K562 (cell line): ENCODE measurements at regions not wholly inside any gene's neighbourhood (a gene's known extent, or its start where the extent isn't known, plus 50 kb on each side); places are given as distances from the start of the nearest gene placed in this dataset.
"Not testable (repeated sequence)": the region's sequence is repeated elsewhere in the genome, so short reads cannot be mapped to it uniquely, and the experiment has no call there.

Experiments
- ATAC-seq: fragments of 200-7000 bp; cut with Tn5 transposase; 3 replicates; pipeline ENCODE4 v1.9.1; 2020; ENCODE audit warnings: moderate library complexity
- BruUV-seq: library from RNA; stranded (reverse); fragments of 400-500 nt; replicated peaks from 2 replicates; lab custom pipeline; 2021; lab: Mats Ljungman, UMichigan
- CTCF ChIA-PET: fragments of 300-600 bp; formaldehyde crosslinking; extraction: SDS; loops from one replicate; lab custom pipeline; 2021; ENCODE audit warnings: low intra/inter-chr PET ratio; lab: Yijun Ruan, JAX
- POLR2A ChIA-PET: fragments of 300-600, 350-650 bp; sonication (Branson Sonifier 250); formaldehyde crosslinking; extraction: SDS; loops from one replicate; lab custom pipeline; 2021; ENCODE audit warnings: antibody characterized with exemption, inconsistent platforms; lab: Yijun Ruan, JAX
- DNase-seq, 4 experiments: peaks; one replicate each; pipeline versions ENCODE4 v3.0.0 to v3.0.0-alpha.2; 2011 to 2018; ENCODE audit warnings: low spot score in 3 of 4, mixed read lengths in 3 of 4; ENCODE audit errors: extremely low read depth in 1 of 4
- FAIRE-seq: peaks from 2 replicates; lab custom pipeline; 2011; peaks lifted over from hg19 to GRCh38; lab: Jason Lieb, UNC
- H2AFZ ChIP-seq: 2 replicates; pipeline ENCODE4 v1.6.0; 2011; ENCODE audit warnings: low read depth, low read length, control low read depth, inconsistent platforms
- H3K27ac ChIP-seq: fragments of 200-600 bp; 3 replicates; pipeline ENCODE4 v1.8.0; 2011; ENCODE audit warnings: low read depth, mild to moderate bottlenecking, control low read depth, inconsistent platforms, low read length, moderate library complexity, mixed read lengths; ENCODE audit errors: extremely low read depth
- H3K27me3 ChIP-seq, 2 experiments: fragments of 300-600 bp in 1 of 2; 2 replicates in 1 of 2; 3 replicates in 1 of 2; pipeline versions ENCODE4 v1.6.0 to v1.8.0; 2011; ENCODE audit warnings: inconsistent platforms in 2 of 2, low read length in 2 of 2, mild to moderate bottlenecking in 1 of 2, mixed read lengths in 1 of 2, moderate library complexity in 1 of 2; ENCODE audit not compliant: control insufficient read depth in 2 of 2, insufficient read depth in 2 of 2
- H3K36me3 ChIP-seq: fragments of 300-600 bp; 3 replicates; pipeline ENCODE4 v1.8.0; 2011; ENCODE audit warnings: mild to moderate bottlenecking, low read length, inconsistent platforms; ENCODE audit not compliant: control insufficient read depth, insufficient read depth
- H3K4me1 ChIP-seq, 2 experiments: fragments of 200-600 bp in 1 of 2; replicated peaks in 1 of 2; 2 replicates in 1 of 2; 3 replicates in 1 of 2; pipeline versions ENCODE4 v1.5.1 to v1.8.0; 2011; ENCODE audit warnings: inconsistent platforms in 2 of 2, low read length in 2 of 2, mild to moderate bottlenecking in 1 of 2, mixed read lengths in 1 of 2, moderate library complexity in 1 of 2; ENCODE audit not compliant: control insufficient read depth in 2 of 2, insufficient read depth in 2 of 2
- H3K4me2 ChIP-seq: 2 replicates; pipeline ENCODE4 v1.6.1; 2011; ENCODE audit warnings: low read length, control low read depth, inconsistent platforms, mixed read lengths; ENCODE audit not compliant: insufficient read depth
- H3K4me3 ChIP-seq: fragments of 200-600 bp; sonication (generic), shearing (Covaris generic); 2 replicates; pipeline ENCODE4 v1.5.1; 2016; ENCODE audit warnings: control low read depth, inconsistent platforms
- H3K79me2 ChIP-seq: fragments of 200-600 bp; 3 replicates; pipeline ENCODE4 v1.8.0; 2011; ENCODE audit warnings: low read length, inconsistent platforms; ENCODE audit not compliant: control insufficient read depth, insufficient read depth
- H3K9ac ChIP-seq, 2 experiments: 2 replicates each; pipeline versions ENCODE4 v1.6.0 to v1.6.1; 2011; ENCODE audit warnings: low read depth in 2 of 2, low read length in 2 of 2, control low read depth in 1 of 2, inconsistent platforms in 1 of 2, mild to moderate bottlenecking in 1 of 2, mixed read lengths in 1 of 2; ENCODE audit not compliant: insufficient read depth in 1 of 2
- H3K9me1 ChIP-seq: one replicate; pipeline ENCODE4 v1.6.0; 2011; ENCODE audit warnings: inconsistent platforms, mild to moderate bottlenecking, low read length, moderate library complexity; ENCODE audit not compliant: control insufficient read depth, insufficient read depth
- H3K9me3 ChIP-seq: replicated peaks from 2 replicates; pipeline ENCODE4 v1.5.1; 2011; ENCODE audit warnings: low read depth, low read length, inconsistent platforms; ENCODE audit not compliant: control insufficient read depth, insufficient read depth
- H4K20me1 ChIP-seq: replicated peaks from 2 replicates; pipeline ENCODE4 v1.6.1; 2011; ENCODE audit warnings: low read length, inconsistent platforms, mixed read lengths; ENCODE audit not compliant: control insufficient read depth, insufficient read depth
- CTCF ChIP-seq, 3 experiments: IDR thresholded peaks in 2 of 3; conservative IDR thresholded peaks in 1 of 3; 2 replicates each; pipeline ENCODE4 v1.5.1; 2011 to 2012; ENCODE audit warnings: low read length in 3 of 3, mild to moderate bottlenecking in 3 of 3, control low read depth in 2 of 3, improper control_type of control experiment in 1 of 3, inconsistent platforms in 1 of 3, low read depth in 1 of 3, mixed read lengths in 1 of 3, moderate library complexity in 1 of 3; ENCODE audit not compliant: insufficient read depth in 2 of 3
- EWSR1 ChIP-seq: fragments of 450-650 bp; IDR thresholded peaks from 2 replicates; pipeline ENCODE4 v1.6.1; 2018; ENCODE audit warnings: borderline replicate concordance, mild to moderate bottlenecking, low read depth, moderate library complexity; ENCODE audit not compliant: partially characterized antibody
- GTF3C2 ChIP-seq: IDR thresholded peaks from 3 replicates; pipeline ENCODE4 v1.6.1; 2011; ENCODE audit warnings: borderline replicate concordance, mild to moderate bottlenecking, moderate library complexity; ENCODE audit not compliant: insufficient read length; ENCODE audit errors: extremely low read depth
- REST ChIP-seq, 2 experiments: fragments of 450-650 bp; formaldehyde crosslinking in 1 of 2; IDR thresholded peaks; 2 replicates each; pipeline versions ENCODE4 v1.4.0 to v1.6.1; 2014 to 2020; ENCODE audit warnings: mild to moderate bottlenecking in 2 of 2, borderline replicate concordance in 1 of 2, low read depth in 1 of 2
- ZBTB43 ChIP-seq: sonication (generic); formaldehyde crosslinking; IDR thresholded peaks from 2 replicates; pipeline ENCODE4 v1.8.0; 2023; ENCODE audit warnings: mild to moderate bottlenecking, missing genetic modification reagents
- WGBS: fragments of 100-300 bp; shearing (Covaris generic); methylation state at CpG from one replicate; pipeline ENCODE4 v1.1.6; 2016; ENCODE audit warnings: low coverage, mixed read lengths; ENCODE audit not compliant: insufficient coverage; ENCODE audit errors: missing lambda C conversion rate; 5-methylcytosine and 5-hydroxymethylcytosine counted together
- in situ Hi-C: fragments of 300-500 bp; cut with MboI; formaldehyde crosslinking; loops from 4 replicates; pipeline ENCODE4 v1.15.0; 2018; ENCODE audit warnings: inconsistent platforms, mixed read lengths
- intact Hi-C: fragments of 100-400 bp; cut with micrococcal nuclease; formaldehyde crosslinking; loops from 2 replicates; pipeline ENCODE4 v1.14.2; 2022

- peak; percentile 10; the same call in 1 of the 2 replicates for TF ChIP-seq REST (IDR thresholded peaks at IDR 0.05; ENCODE audit: borderline replicate concordance)
- no peak for TF ChIP-seq REST (CRISPR knock-in tag; IDR thresholded peaks at IDR 0.05; ENCODE audit: low read depth)
- no peak for TF ChIP-seq ZBTB43 (CRISPR knock-in tag)
- no peak for TF ChIP-seq EWSR1
- TF ChIP-seq GTF3C2: no peak
- peak; percentile 24 to 35 (median 26); a peak in 2 of 6 replicates for TF ChIP-seq CTCF (IDR thresholded peaks at IDR 0.05 in 2 of 3, conservative IDR thresholded peaks at IDR 0.05 in 1 of 3; ENCODE audit: insufficient read depth in 2 of 3, low read depth in 1 of 3, low read length in 3 of 3)
These were observed 1303.4 kb downstream of the PCDH9 start (continued) for GRCh38 chr13:65926750-65927171.

GRCh38 chr13:65922846-65923245 is 1307.3 kb downstream of the PCDH9 start:
- ATAC-seq, H3K27me3 ChIP-seq, DNase-seq, H3K9ac ChIP-seq, in situ Hi-C loops, H3K9me3 ChIP-seq, H3K36me3 ChIP-seq, POLR2A ChIA-PET, H3K4me3 ChIP-seq, H3K4me2 ChIP-seq, H4K20me1 ChIP-seq, FAIRE-seq, H2AFZ ChIP-seq, H3K4me1 ChIP-seq, CTCF ChIA-PET, H3K9me1 ChIP-seq, BruUV-seq, H3K79me2 ChIP-seq, H3K27ac ChIP-seq: not testable (repeated sequence)
- intact Hi-C loops: loop anchor here (10.0 kb wide), 1 partner anchor 1312 kb away; the partner anchor contains the start of gene PCDH9
- WGBS: 23% methylated on average over 3 of the region's 4 CpGs
